ENCODE measurements at regions not wholly inside any gene's neighbourhood (a gene's known extent, or its start where the extent isn't known, plus 50 kb on each side); places are given as distances from the start of the nearest gene placed in this dataset.
"Not testable (repeated sequence)": the region's sequence is repeated elsewhere in the genome, so short reads cannot be mapped to it uniquely, and the experiment has no call there.

GRCh38 chrX:42832764-42833549 lies 55.0 kb upstream of the PPP1R2C start:
- no peaks in the 10 kb centered on the region for H3K4me1 Mint-ChIP-seq
- H3K27ac Mint-ChIP-seq = no peak overlapping the region
- TF ChIP-seq, protein P1, sequence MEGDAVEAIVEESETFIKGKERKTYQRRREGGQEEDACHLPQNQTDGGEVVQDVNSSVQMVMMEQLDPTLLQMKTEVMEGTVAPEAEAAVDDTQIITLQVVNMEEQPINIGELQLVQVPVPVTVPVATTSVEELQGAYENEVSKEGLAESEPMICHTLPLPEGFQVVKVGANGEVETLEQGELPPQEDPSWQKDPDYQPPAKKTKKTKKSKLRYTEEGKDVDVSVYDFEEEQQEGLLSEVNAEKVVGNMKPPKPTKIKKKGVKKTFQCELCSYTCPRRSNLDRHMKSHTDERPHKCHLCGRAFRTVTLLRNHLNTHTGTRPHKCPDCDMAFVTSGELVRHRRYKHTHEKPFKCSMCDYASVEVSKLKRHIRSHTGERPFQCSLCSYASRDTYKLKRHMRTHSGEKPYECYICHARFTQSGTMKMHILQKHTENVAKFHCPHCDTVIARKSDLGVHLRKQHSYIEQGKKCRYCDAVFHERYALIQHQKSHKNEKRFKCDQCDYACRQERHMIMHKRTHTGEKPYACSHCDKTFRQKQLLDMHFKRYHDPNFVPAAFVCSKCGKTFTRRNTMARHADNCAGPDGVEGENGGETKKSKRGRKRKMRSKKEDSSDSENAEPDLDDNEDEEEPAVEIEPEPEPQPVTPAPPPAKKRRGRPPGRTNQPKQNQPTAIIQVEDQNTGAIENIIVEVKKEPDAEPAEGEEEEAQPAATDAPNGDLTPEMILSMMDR (IDR thresholded peaks at IDR 0.05; ENCODE audit: unreplicated experiment in 3 of 3) = no peak
- H3K36me3 Mint-ChIP-seq (ENCODE audit: low read depth) = no peaks in the 10 kb centered on the region
- H3K9me3 Mint-ChIP-seq = peaks cover 4% of the 10 kb centered on the region
- no peaks in the 10 kb centered on the region for H3K27me3 Mint-ChIP-seq (ENCODE audit: low read depth)
- no peak overlapping the region for H3K4me3 Mint-ChIP-seq

- H3K9me3 Mint-ChIP-seq; H3K4me3 Mint-ChIP-seq; H3K4me1 Mint-ChIP-seq; H3K27ac Mint-ChIP-seq; H3K36me3 Mint-ChIP-seq (ENCODE audit: low read depth); H3K27me3 Mint-ChIP-seq (ENCODE audit: low read depth): not testable (repeated sequence)
Observed at GRCh38 chrX:42833550-42833940, 55.6 kb upstream of the PPP1R2C start.

- H3K4me3 Mint-ChIP-seq = no peak overlapping the region
- no peaks in the 10 kb centered on the region for H3K27me3 Mint-ChIP-seq (ENCODE audit: low read depth)
- H3K36me3 Mint-ChIP-seq (ENCODE audit: low read depth) = no peaks in the 10 kb centered on the region
- H3K4me1 Mint-ChIP-seq = no peaks in the 10 kb centered on the region
- no peak overlapping the region for H3K27ac Mint-ChIP-seq
- H3K9me3 Mint-ChIP-seq = no peaks in the 10 kb centered on the region
- TF ChIP-seq, protein P1 (IDR thresholded peaks at IDR 0.05; ENCODE audit: unreplicated experiment in 3 of 3) = no peak
Observed at GRCh38 chrX:42837101-42837726, 59.3 kb upstream of the PPP1R2C start.

DNA sequence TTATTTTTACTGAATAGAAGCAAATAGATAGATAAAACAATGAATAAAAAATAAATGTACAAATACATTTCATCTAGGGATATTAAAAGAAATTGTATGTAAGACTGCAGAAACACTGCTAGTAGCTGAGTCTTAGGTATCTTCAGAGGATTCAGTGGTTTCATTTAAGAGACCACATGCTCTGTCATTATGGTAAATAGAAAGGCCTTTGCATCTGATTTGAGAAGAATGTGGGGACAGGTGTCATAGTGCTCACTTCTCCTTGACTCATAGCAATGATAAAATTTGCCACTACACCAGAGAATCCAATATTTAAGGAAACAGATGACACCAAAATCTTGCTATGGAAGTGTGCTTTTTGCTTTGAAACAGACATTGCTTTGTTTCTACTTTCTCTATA lies 59.8 kb upstream of the PPP1R2C start:
- Mint-ChIP-seq H3K4me1 (no peaks in the 10 kb centered on the region), H3K27ac (no peak overlapping the region), H3K27me3 (ENCODE audit: low read depth) (no peaks in the 10 kb centered on the region), H3K36me3 (ENCODE audit: low read depth) (no peaks in the 10 kb centered on the region), H3K9me3 (no peaks in the 10 kb centered on the region), H3K4me3 (no peak overlapping the region)
- TF ChIP-seq, protein P1 (IDR thresholded peaks at IDR 0.05; ENCODE audit: unreplicated experiment in 3 of 3) = no peak

GRCh38 chrX:42839632-42840031 lies 61.7 kb upstream of the PPP1R2C start:
- H3K4me1 Mint-ChIP-seq = no peaks in the 10 kb centered on the region
- H3K9me3 Mint-ChIP-seq = peaks cover under 1% of the 10 kb centered on the region
- no peaks in the 10 kb centered on the region for H3K27me3 Mint-ChIP-seq (ENCODE audit: low read depth)
- H3K36me3 Mint-ChIP-seq (ENCODE audit: low read depth) = no peaks in the 10 kb centered on the region
- TF ChIP-seq, protein P1 (IDR thresholded peaks at IDR 0.05; ENCODE audit: unreplicated experiment in 3 of 3) = no peak
- no peak overlapping the region for H3K4me3 Mint-ChIP-seq
- no peak overlapping the region for H3K27ac Mint-ChIP-seq

GRCh38 chrX:42846741-42847140 lies 68.8 kb upstream of the PPP1R2C start:
- no peaks in the 10 kb centered on the region for H3K4me1 Mint-ChIP-seq
- H3K36me3 Mint-ChIP-seq (ENCODE audit: low read depth) = no peaks in the 10 kb centered on the region

More at GRCh38 chrX:42846741-42847140, 68.8 kb upstream of the PPP1R2C start:
- TF ChIP-seq, protein P1 (IDR thresholded peaks at IDR 0.05; ENCODE audit: unreplicated experiment in 3 of 3) = no peak
- no peak overlapping the region for H3K27ac Mint-ChIP-seq
- H3K27me3 Mint-ChIP-seq (ENCODE audit: low read depth) = no peaks in the 10 kb centered on the region
- no peak overlapping the region for H3K4me3 Mint-ChIP-seq
- H3K9me3 Mint-ChIP-seq = peaks cover 20% of the 10 kb centered on the region
